ENCODE measurements at regions not wholly inside any gene's neighbourhood (a gene's known extent, or its start where the extent isn't known, plus 50 kb on each side); places are given as distances from the start of the nearest gene placed in this dataset.

DNA sequence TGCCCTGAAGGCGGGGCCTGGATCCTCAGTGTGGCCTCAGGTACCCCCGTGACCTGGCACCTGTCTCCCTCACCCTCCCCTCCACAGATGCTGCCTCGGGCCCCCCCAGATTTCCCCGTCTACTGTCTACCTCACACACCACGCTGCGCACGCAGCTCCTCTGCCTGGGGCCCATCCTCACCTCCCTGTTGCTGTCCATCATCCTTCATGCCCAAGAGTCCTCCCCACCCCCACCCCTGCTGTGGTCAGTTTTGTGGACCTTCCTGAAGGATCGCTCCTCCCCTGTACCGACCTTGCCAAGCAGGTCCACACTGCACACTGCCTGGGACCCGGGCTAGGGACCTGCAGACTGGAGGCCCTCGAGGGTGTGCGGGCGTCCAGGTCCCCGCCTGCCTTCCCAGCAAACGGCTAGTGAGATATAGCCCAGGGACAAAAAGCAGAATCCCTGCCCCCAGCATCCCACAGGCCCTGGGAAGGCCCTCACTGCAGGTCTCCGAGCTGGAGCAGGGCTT, 197.4 kb upstream of the DIO3 start:
- ChIA-PET CTCF (no interaction called here), POLR2A (no interaction called here)
- no peak for DNase-seq (ENCODE audit: low read depth, low spot score)
- TF ChIP-seq, protein P1, sequence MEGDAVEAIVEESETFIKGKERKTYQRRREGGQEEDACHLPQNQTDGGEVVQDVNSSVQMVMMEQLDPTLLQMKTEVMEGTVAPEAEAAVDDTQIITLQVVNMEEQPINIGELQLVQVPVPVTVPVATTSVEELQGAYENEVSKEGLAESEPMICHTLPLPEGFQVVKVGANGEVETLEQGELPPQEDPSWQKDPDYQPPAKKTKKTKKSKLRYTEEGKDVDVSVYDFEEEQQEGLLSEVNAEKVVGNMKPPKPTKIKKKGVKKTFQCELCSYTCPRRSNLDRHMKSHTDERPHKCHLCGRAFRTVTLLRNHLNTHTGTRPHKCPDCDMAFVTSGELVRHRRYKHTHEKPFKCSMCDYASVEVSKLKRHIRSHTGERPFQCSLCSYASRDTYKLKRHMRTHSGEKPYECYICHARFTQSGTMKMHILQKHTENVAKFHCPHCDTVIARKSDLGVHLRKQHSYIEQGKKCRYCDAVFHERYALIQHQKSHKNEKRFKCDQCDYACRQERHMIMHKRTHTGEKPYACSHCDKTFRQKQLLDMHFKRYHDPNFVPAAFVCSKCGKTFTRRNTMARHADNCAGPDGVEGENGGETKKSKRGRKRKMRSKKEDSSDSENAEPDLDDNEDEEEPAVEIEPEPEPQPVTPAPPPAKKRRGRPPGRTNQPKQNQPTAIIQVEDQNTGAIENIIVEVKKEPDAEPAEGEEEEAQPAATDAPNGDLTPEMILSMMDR (IDR thresholded peaks at IDR 0.05; ENCODE audit: insufficient read depth, low read length, missing control alignments): no peak
- H3K4me3 ChIP-seq (ENCODE audit: low read depth, low read length): no peak overlapping the region

DNA sequence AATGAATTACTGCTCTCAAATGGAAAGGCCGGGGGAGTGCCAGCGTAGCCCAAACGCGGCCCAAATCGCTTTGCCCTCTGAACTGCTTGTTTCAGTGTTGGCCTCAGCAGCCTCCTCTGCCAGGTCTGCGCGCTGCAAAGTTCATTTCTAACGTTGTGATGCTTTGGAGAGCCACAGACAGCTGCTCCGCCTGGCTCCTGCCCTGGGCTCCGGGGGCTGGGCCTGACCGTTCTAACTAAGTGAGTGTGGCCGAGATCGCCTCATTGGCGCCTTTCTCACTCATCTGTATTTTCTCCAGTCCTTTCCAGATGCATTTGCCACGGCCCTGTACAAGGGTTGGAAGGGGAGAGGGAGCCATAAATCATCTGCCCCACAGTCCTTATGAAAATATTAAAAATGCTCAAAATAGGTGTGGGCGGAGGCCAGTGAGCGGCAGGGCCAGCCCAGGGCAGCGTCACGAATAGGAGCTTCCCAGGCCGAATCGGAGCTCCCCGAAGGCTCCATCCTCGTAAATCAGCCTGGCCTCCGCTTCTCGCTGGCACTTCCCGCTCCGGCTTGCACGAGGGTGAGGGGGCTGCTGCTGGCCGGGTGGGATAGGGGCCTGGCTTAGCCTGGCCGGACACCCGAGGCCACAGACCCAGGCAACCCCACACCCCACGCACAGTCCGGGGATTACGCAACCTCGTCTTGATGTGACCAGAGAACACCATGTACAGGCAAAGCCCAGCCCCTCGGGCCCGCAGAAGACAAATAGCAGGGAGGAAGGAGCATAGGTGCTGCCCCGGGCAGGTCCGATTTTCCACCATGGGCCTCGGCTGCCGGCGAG, 196.6 kb upstream of the DIO3 start:
- POLR2A ChIA-PET: no interaction called here
- DNase-seq (ENCODE audit: low read depth, low spot score): no peak
- TF ChIP-seq, protein P1 (IDR thresholded peaks at IDR 0.05; ENCODE audit: insufficient read depth, low read length, missing control alignments): no peak
- H3K4me3 ChIP-seq (ENCODE audit: low read depth, low read length): no peak overlapping the region
- CTCF ChIA-PET: no interaction called here

DNA sequence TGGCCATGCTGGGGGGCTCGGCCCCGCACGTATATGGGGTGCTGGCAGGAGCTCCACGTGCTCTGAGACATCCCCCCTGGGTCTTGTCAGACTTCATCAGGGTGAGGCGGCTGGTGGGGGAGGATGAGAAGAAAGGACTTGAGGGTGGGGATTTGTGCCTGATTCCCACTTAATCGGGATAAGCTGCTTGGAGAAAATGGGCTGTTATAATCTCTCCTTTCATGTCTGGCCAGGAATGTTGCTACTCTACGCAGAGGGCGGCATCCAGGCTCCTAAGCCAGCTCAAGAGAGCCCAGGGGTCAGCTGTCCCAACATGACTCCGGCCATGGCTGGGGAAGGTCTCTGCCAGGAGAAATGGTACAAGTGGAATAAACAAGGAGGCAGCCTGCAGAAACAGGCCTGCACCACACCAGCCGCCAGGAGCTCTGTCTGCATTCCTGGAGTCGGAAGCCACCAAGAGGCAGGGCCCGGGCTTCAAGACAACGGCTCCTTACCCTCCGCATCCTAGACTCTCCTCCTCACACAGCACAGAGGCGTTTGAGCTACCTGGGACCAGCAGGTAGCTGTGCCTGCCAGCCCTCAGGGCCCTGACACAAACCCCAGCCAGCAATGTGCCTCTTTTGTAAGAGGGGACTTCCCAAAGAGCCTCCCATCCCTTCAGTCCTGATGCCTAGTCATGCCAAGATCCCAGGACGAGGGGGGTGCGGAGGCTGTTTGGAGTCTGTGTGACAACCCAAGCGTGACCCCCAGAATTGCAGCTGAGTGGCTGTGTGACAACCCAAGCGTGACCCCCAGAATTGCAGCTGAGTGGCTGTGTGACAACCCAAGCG, 195.8 kb upstream of the DIO3 start:
- CTCF ChIA-PET: no interaction called here
- TF ChIP-seq, protein P1 (IDR thresholded peaks at IDR 0.05; ENCODE audit: insufficient read depth, low read length, missing control alignments): no peak
- POLR2A ChIA-PET: no interaction called here
- no peak for DNase-seq (ENCODE audit: low read depth, low spot score)
- no peak overlapping the region for H3K4me3 ChIP-seq (ENCODE audit: low read depth, low read length)

DNA sequence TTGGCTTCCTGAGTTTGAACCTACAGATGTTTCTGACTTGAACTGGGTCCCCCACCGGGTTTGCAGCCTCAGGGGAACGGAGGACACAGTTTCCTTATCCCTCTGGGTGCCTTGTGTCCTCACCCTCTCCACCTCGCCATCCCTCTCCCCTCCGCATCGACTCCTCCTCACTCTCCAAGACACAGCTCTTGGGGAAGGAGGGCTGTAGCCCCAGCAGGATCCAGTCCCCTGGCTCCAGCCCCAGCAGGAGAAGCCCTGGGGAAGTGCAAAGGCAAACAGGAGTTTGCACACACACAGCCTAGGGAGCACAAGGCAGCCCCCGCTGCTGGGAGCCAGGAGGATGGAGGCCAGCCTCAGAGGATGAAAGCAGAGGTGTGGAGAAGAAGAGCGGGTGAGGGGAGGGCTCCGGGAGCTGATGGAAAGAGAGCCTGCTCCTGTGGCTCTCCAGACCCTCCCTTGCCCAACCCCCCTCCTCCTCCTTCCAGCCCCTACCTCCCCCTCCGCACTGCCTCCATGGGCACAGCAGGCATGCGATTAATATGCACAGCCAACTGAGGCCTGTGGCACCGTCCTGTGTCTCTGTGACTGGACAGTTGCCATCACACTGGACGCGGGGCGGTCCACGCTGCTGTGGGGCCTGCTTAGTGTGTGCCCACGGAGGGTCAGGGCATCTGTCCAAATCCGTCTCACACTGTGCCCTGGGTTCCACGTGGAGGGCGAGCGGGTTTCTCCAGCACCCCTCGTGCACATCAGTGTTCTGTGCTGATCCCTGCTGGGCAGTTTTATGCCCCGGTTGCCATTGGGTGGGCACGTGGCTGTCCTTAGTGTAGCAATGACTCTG, 193.7 kb upstream of the DIO3 start:
- ChIA-PET CTCF (no interaction called here), POLR2A (no interaction called here)
- TF ChIP-seq, protein P1 (IDR thresholded peaks at IDR 0.05; ENCODE audit: insufficient read depth, low read length, missing control alignments): no peak
- H3K4me3 ChIP-seq (ENCODE audit: low read depth, low read length): no peak overlapping the region
- no peak for DNase-seq (ENCODE audit: low read depth, low spot score)

DNA sequence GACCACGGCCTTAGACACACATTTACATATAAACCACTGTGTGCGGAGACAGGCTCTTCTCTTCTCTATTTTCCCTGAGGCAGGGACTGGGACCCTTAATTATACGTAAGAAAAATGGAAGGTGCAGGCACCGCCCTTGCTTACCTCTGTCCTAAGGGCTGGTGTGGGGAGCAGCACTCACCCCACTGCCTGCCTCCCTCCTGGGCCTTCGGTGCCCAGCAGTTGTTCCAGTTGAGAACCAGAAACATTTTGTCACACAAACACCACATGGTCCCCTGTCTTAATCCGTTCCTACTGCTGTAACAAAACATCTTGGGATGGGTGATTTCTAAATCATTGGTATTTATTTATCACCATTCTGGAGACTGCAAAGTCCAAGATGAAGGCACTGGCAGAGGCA, 192.7 kb upstream of the DIO3 start:
- ChIA-PET CTCF (no interaction called here), POLR2A (no interaction called here)
- no peak for DNase-seq (ENCODE audit: low read depth, low spot score)
- TF ChIP-seq, protein P1 (IDR thresholded peaks at IDR 0.05; ENCODE audit: insufficient read depth, low read length, missing control alignments): no peak
- no peak overlapping the region for H3K4me3 ChIP-seq (ENCODE audit: low read depth, low read length)

Data from AG04449 (cell line).